Globus pallidus (tissue), 1 donor: ENCODE measurements at regions not wholly inside any gene's neighbourhood (a gene's known extent, or its start where the extent isn't known, plus 50 kb on each side); places are given as distances from the start of the nearest gene placed in this dataset.

Experiments used
- DNase-seq: peaks from one replicate; pipeline ENCODE4 v3.0.0-alpha.2; 2015; ENCODE audit warnings: low spot score

DNA sequence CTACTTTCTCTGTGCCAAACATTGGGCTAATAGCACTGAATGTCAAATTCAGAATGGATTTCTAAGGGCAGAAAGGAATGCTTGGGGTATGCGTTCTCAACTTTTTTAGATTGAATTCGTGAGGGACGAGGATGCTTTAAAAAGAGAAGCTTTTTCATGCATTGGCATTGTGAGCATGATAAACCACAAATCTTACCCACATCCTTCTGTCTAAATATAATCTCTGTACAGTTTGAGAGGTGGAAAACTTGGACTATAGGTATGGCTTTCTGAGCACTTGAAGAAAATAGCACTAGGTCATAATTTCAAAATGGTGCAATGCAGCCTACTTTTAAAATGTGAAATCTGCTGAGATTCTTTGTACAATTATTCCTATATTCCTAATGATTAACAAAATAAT is 71.4 kb upstream of the HHIP start:
- no peak for DNase-seq

DNA sequence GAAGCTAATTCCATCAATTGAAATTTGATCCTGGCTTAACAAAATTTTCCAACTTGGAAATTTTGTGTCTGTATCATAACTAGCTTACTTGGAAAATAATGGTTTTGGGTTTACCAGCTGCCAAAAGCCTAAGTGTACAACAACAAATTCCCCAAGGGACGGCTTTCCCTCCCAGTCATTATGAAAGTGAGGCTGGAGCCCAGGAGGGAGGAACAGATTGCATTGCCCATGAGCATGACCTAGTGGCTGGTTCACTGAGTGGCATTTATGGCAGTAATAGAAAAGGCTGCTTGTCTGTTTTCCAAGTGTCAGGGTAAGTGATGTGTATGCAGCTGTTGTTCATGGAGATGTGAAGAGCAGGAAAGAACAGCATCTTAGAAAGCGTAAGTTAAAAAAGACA is 70.8 kb upstream of the HHIP start:
- DNase-seq, result peak; percentile 75

DNA sequence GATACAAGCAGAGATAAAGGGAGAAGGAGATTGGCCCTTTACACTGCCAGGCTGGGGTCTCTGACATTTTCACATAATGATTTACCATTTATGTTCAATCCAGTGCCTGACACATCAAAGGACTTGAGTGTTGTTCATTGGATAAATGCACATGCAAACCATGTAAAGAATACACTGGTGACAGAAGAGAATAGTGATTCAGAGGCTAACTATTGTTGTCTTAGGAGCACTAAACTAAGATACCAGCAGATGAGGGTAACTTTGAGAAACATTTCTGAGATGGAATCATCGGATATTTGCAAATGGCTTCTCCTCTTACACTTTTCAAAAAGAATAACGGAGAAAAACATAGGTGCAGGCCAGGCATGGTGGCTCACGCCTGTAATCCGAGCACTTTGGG is 67.3 kb upstream of the HHIP start:
- no peak for DNase-seq

- no peak for DNase-seq
Observed at GRCh38 chr4:144579411-144580030, 66.4 kb upstream of the HHIP start.

- DNase-seq, result no peak
Observed at GRCh38 chr4:144580430-144580829, 65.5 kb upstream of the HHIP start.

GRCh38 chr4:144582105-144582850 is 63.7 kb upstream of the HHIP start:
- DNase-seq, result no peak

DNA sequence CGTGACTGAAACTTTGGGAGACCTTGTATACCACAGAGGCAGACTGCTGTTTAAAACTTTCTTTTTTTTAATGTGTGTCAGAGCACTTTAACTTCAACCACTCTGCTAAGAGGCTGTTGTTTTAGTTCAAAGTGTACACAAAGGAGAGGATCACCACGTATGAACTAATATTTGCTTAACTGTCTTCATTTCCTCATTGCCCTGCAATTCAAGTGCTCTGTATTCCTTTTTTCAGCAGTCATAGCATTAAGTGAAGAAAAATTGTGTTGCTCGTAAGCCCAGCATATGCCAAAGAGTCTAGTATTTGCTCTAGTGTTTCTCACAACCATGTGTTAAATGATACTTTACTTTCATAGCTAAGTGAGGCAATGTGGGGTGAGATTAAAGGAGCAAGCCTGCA is 63.0 kb upstream of the HHIP start:
- DNase-seq, result no peak

- peak; percentile 46 for DNase-seq
Observed at GRCh38 chr4:144583658-144584057, 62.3 kb upstream of the HHIP start.

- peak; percentile 29 for DNase-seq
Observed at GRCh38 chr4:144584428-144584827, 61.5 kb upstream of the HHIP start.

GRCh38 chr4:144589512-144589911 is 56.4 kb upstream of the HHIP start:
- no peak for DNase-seq

- no peak for DNase-seq
Observed at GRCh38 chr4:144590020-144590419, 55.9 kb upstream of the HHIP start.

DNA sequence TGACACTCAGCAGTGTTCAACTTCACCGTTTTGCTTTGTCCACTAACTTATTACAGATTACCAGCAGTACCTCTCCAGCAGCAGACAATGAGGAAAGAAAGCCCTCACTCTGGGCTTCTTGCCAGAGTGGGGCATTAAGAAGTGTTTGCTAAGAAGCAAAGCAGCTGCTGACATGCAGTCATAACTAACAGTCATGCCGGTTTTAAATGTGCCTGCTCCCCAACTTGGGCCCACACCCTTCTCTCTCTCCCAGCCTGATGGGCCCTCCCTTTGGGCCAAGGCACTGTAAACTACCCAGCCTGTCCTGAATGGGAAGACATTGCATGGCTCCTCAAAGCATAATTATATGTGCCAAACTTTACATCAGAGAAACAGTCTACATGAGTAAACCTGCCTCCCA is 54.6 kb upstream of the HHIP start:
- DNase-seq, result no peak

GRCh38 chr4:144592264-144592663 is 53.7 kb upstream of the HHIP start:
- DNase-seq, result no peak

GRCh38 chr4:144594471-144594986 is 51.4 kb upstream of the HHIP start:
- DNase-seq, result no peak

DNA sequence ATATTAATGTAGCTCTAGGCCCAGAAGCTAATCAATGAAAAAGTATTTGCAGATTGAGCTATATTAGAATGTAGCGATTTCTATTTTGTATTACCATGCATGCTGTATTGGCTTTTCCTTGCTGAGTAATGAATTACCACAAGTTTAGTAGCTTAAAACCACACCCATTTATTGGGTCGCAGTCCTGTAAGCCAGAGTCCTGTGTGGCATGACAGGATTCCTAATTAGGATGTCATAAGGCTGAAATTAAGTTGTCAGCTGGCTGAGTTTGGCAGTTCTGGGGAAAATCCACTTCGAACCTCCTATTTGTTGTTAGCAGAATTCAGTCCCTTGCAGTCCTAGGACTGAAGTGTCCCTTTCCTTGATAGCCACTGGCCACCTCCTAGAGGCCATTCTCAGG is 50.3 kb upstream of the HHIP start:
- DNase-seq, result no peak
